KG1 (cell line): ENCODE measurements at regions not wholly inside any gene's neighbourhood (a gene's known extent, or its start where the extent isn't known, plus 50 kb on each side); places are given as distances from the start of the nearest gene placed in this dataset.

Experiments used
- DNase-seq: peaks from one replicate; lab custom pipeline; 2025; lab: John Stamatoyannopoulos, UW

DNA sequence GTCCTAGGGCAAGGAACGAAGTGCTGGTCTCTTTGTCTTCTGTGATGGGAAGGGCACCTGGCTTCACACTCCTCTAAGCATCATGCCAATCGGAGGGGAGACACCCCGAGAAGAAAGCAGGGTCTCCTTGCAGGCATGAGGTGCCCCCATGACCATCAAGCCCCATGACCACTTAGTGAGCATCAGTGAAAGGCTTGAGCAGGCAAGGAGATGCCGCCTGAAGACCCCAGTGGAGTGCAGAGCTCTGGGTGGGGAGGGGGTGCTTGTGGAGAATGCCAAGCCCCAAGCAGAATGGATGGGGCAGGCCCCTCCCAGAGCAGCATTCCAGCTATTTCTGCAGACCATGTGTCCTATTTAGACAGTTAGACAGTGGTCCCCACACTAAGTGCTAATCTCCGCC lies 232.7 kb upstream of the TNRC6C start:
- no peak for DNase-seq

DNA sequence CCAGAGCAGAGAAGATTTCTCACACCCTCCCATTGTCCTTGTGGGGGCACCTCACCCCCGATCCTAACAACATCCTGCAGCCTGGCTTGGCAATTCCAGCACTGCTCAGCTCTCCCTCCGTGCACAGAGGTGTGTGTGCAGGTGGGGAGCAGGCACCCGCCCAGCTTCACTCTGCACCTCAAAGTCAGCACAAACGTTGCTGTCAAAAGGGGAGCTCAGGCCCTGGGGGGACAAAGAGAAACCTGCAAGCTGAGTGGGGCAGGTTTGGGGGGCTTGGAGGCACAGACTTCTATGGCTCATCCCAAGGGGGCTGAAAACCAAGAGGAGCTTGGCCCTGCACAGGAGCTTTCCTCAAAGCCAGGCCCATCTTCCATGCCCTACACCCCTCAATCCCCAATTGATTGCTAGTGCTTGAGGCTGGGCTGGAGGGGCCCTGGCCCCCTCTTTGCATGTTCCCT lies 231.9 kb upstream of the TNRC6C start:
- no peak for DNase-seq

DNA sequence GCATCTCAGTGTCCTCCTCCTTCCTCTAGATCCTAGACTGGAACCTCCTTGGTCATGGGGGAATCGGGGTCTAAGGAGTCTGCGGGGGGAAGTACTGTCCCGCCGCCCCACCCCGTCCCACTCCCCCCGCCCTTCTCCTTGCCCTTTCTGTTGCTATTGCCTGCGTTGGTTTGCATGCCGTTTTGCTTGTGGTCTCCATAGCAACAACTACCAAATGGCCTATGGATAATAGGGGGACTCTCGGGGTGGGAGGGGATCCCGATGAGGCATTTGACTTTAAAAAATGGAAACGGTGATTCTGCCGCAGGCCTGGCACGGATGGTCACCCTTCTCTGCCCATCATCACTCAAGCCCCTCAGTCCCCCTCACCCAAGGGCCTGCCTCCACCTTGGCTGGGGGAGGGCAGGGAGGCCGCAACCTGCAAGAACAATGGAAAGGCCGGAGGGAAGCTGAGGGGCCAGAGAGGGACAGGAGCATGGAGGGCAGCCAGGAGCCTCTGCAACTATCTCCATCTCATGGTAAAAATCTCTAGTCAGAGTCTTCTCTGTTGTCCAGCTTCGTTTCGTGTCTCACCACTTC lies 231.4 kb upstream of the TNRC6C start:
- DNase-seq: no peak

DNA sequence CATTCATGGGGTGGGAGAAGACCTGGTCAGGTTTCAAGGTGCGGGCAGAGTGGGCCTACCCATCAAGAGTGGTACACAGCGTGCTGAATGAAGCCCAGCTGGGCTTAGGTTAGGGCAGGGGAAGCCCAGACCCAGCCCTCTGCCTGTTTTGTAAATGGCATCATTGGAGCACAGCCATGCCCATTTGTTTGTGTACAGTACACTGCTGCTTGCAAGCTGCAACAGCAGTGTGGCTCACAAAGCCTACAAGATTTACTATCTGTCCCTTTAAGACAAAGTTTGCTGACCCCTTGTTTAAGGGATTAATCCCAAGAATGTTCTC lies 230.1 kb upstream of the TNRC6C start:
- DNase-seq: no peak

DNA sequence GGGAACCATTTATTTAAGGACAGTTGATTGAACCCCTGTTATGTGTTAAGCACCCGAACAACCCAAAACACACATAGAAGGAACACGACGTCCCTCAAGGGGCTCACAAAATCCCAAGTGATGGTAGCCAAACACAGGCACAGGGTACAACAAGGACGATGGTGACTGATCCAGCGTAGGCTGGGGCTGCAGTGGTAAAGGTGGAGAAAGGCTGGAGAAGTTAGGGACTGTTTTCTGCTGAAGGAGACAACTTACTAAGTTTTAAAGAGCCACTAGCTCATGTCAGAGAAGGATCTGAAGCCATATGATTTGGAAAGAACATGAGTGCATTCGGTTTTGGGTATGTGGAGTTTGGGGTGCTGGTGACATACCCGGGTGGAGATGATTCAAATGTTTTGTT lies 229.6 kb upstream of the TNRC6C start:
- no peak for DNase-seq

DNA sequence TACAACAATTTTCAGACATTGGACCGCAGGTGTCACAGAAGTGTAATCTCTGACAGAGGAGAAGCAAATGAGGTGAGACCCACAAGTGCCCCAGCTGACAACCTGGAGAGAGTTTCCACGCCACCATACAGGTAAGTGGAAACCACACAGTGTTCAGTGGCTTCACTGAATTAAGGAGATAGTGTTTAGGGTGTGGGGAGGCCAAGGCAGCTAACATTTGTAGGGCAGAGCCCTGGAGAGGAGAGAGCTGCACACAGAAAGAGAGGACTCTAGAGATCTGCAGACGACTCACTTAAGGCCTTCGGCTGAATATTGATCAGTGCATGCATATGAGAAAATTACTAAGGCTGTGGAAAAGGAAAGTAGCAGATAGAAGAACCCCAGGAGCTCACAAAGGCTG lies 228.9 kb upstream of the TNRC6C start:
- DNase-seq: no peak

DNA sequence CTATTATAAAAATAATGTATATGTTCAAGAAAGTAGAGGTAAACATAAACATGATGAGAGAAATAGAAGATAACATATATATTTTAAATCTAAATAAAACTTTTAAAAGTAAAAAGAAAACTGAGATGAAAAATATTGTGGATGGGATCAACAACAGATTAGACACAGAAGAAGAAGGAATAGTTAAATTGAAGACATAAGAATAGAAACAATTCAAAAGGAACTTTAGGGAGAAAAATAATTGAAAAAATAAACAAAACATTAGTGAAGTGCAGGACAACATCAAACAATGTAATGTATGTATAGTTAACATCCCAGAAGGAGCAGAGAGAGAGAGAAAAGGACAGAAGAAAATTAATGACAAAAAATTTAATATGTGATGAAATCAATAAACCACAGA lies 228.1 kb upstream of the TNRC6C start:
- no peak for DNase-seq

DNA sequence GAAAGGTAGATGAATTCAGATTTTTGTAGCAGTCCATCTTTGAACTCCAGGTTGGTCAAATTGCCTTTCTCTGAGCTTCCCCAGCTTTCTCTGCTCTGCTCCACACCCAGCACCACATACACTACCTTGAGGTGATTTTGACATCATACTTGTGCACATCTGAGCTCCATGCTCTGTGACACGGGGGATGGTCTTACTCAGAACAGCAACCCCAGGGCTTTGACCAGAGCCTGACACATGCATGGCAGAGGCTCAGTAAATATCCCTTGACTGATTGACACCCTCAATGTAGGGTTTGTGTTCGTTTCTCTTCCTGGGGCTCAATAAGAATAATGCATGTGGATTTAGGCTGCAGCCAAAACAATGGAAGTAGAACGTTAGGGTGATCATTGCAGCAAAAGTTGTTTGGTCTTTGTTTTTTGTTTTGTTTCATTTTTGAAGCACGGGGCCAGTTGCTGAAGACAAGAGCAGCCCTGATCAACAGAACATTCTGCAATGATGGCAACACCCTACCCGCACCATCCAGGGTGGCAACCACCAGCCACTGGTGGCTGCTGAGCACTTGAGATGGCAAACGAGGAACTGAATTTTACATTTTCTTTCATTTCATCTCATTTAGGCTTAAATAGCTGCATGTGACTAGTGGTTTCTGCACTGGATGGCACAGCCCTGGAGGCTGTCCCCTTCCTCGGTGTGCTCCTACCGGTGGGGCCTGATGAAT lies 224.8 kb upstream of the TNRC6C start:
- DNase-seq: no peak

DNA sequence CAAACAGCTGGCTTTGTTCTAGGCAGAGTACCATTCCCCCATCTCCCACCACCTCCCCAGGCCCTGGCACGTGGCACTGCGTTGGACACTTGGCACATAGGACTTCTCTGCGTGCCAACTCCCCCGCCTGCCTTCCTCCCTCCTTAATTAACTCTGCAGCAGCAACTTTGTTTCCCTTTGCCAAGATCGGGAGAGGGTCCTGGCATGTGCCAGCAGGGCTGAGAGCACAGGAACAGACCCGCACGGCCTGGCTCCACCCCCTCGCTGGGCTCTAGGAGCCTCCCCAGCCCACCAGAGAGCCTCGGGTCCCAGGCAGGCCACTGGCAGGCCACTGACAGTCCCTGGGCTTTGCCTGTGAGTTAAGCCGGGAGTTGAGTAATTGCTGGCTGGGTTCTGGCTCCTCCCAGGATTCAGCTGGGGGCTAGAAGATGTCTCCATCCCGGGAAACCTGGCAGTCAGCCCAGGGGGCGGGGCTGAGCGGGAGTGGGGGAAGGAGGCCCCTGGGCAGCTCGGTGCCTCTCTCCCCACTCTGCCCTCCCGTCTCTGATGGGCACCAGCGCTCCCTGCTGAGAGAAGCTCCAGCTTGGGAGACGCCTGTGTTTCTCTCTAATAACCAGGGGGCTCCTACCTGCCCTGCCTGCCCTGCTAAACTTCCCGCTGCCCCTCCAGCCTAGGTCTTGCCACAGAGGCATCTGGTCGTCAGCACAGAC lies 224.0 kb upstream of the TNRC6C start:
- no peak for DNase-seq

DNA sequence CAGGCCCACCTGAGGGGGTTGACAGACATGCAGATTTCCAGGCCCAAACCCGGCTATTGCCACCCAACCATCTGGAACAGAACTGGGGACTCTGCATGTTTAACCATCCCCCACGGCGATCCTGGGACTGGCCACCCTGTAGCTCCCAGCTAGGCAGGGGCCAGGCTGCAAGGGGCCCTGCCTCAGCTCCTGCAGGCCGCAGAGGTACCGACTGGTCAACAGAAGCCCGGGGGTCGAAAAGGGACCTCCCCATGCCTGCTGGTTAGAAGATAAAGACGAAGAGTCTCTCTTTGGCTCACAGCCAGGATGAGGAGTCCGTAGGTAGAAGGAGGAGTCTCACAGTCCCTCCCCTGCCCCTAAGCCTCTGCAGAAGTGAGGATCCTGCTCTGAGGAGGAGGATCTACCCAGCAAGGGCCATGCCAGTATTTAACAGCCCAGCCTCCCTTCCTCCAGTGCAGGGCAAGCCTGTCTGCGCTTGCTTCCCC lies 223.4 kb upstream of the TNRC6C start:
- no peak for DNase-seq

DNA sequence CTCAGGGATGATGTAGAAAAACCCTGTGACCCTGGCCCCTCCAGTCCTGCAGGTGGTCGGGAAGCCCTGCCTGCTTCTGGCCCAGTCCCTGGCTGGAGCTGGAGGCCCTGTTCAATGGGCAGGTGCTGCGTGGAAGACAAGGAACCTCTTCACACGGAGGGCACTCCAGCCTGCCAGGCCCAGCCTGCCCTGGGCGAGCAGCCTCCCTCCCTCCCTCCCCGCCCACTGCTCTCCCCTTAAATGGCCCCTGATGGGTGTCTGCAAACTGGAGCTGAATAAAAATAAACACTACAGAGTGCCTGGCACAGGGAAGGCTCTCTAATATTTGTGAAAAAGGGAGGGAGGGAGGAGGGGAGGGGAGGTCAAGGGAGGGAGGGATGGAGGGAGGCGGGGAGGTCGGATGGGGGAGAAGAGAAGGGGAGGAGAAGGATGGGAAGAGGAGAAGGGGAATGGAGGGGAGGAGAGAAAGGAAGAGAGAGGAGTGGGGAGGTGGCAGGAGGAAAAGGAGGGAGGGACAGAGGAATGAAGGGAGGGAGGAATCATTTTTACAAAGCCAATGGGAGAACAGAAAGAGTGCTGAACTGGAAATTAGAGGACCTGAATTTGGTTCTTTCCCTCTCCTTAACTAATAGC lies 222.8 kb upstream of the TNRC6C start:
- DNase-seq: no peak

DNA sequence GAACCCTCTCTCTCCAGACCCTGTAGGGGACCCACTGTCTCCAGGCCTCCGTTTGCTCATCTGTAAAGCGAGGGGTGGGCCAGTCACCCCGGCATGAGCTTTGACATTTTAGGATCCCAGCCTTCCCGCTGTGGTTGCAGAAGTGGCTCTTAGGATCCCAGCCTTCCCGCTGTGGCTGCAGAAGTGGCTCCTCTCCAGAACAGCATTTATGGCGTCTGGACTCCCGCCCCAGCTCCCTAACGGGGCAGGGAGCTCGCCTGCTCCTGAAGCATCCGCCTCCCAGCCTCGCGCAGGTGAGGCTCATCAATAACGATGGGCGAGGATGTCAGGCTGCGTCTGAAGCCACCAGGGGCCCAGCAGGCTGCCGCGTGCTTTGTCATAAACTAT lies 222.3 kb upstream of the TNRC6C start:
- no peak for DNase-seq

DNA sequence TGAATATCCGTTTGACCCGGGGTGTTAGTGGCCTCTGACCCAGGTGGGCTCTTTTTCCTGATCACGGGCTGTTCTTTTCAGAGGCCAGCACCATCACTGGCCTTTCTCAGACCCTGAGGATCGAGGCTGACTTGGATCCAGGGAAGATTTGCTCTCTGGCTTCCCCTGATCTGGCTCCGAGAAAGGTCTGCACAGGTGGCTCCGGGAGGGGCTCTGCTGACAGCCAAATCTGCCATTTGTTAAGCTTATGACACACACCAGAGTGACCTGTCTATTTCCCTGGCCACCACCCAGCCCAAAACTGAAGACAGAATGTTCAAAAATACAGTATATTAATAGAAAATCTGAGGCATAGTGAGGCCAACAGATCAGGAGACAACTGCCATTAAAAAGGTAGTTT lies 221.8 kb upstream of the TNRC6C start:
- DNase-seq: no peak

DNA sequence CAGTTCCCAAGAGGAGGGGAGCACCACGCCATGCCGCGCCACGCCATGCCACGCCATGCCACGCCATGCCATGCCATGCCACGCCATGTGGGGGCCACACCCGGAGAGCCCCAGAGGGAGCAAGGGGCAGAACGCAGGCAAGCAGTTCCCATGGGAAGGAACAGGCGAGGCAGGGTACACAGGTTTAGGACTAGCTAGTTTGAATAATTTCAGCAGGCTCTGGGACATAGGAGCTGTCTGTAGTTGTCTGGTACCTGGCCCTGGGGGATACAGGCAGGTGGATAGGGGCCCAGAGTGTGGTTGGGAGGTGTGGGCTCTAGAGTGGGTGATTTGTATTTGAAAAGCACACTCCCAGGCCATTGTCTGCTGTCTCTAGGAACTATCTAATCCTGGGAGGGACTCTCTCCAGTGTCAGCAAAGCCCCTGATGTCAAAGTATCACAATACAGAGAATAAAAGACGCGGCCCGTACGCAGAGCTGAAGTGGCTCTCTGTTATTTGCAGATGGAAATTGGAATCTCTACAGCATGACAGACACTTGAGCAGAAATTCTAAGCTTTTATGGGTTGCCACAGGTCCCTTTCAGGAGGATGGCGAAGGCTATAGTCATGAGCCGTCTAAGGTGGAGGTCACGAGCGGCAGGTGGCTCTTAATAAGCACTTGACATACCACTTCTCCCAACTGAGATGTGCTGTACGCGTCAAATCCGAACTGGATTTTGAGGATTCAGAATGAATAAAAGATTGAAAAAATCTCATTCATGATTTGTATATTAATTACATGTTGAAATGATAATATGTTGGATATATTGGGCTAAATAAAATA lies 220.8 kb upstream of the TNRC6C start:
- no peak for DNase-seq

DNA sequence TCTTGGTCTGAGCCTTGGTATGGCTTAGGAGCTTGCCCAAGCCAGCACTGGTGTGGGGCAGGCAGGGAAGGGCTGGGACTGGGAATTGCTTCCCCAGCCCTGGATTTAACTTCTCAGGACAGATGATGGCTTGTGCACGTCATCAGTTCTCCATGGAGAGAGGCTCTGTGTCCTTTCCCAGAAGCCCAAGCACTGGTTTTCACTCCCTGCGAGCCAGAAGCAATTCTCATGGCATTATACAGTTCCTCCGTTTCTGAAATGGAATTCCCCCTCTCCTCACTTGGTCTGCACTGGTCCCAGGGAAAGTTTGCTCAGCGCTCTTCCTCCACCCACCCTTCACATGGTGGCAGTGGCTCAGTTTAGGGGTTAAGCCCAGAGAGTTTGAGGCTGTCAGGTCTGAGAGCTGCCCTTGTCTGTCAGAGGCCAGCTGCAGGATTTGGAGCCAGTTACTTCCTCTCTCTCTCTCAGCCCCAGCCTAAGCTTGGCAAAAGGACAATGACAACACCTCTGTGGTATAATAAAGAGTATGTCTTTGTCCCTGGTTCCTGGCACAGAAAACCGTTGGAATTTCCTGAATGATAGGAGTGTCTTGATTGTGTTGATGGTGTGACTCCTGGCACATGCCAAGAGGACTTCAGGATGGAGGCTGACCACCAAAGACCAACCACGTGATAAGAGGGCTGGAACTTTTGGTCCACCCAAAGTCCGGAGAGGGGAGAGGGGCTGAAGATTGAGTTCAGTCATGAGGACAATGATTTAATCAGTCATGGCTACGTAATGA lies 219.6 kb upstream of the TNRC6C start:
- DNase-seq: no peak

DNA sequence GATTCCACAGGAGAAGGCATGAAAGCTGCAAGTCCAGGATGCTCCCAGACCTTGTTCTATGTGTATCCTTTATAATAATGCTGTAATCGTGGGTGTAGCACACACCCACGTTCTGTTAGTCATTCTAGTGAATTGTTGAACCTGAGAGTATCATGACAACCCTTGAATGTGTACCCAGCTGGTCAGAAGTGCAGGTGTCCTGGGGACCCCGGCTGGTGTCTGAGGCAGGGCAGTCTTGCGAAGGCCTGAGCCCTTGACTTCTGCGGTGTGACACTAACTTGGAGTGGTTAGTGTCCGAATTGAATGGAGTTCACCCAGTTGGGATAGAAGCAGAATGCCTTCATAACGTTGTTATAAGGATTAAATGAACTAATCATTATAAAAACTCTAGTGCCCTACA lies 218.0 kb upstream of the TNRC6C start:
- no peak for DNase-seq

DNA sequence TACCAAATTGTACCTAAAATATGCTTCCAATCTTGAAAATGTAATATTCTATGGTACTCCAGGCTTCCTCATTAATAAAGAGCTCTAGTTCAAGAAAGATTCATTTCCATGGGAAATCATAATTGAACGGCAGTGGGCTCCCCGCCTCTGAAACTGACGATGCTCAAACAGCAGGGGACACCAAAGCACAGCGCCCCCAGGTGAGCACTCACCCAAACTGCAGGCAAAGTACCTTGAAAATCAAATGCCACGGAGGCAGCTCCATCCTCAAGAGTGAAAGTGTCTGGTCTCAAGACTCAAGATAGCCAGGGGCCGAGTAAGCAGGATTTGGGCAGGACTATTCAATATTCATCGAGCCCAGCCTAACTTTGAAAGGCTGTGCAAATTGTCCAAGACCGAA lies 217.4 kb upstream of the TNRC6C start:
- no peak for DNase-seq

DNA sequence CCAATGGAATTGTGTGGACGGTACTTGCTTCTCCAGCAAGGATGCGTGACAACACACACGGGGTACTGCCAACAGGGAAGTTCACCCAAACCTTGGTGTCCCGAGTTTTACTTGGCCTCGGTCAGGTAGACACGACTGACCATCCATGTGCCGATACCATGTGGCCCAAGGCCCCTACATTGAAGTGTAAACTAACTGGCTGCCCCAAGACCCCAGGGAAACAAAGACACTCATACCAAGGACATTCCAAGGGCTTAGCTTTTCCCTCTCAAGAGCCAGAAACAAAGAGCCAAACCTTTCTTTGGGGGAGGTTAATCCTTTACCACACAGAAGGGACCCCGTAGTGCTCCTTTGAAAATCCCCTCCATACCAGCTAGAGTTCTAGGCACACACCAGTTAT lies 215.9 kb upstream of the TNRC6C start:
- no peak for DNase-seq

DNA sequence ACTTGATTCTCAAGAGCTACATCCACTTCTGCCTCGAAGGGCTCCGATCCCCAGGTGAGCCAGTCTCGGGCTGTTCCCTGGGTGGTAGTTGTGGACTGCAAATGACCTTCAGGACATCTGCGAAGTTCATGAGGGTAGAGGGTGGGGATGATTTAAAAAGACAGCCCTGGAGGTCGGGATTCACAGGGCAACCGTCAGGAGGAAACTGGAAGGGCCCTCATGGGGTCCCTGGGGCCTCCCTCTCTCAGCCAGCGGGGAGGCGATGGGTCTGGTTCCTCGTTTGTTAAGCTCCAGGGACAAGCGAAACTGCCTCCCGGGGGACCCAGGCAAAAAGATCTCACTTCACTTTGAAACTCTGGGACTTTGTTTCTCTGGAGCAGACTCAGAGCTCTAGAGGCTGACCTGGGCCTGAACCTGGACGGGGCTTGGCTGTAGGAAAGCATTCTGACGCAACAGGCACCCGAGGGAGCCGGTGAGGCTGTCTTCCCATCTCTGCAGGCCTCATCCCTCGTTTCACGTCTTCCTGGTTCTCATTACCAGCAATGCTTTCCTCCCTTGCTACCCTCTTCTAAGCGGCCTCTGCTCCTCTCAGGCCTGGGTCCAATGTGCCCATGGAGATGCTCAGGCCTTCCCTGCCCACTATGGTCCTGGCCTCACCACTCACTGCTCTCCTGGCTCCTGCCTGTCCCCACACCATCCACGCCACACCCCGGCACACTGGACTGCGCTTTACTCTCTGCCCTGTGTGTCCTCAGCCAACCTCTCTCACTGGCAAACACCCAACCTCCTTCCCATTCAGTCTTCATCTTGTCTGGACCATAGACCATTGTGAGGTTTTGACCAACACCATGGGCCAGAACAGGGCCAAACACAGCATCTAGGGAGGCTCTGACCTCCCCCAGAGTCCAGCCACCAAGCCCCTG lies 214.2 kb upstream of the TNRC6C start:
- DNase-seq: no peak

DNA sequence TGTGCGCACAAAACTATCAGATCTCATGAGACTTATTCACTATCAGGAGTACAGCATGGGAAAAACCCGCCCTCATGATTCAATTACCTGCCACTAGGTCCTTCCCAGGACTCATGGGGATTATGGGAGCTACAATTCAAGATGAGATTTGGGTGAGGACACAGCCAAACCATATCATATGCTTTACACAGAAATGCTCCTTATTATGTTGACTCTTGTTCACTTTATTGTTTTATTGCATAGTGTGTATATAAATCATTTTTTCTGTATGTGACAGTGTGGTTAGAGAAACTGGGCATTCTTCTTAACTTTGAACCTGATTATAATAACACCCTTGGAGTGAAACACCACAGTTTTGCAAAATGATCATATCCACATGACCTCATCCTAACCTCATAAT lies 212.8 kb upstream of the TNRC6C start:
- no peak for DNase-seq
